Gastrocnemius medialis (tissue), 4 donors: ENCODE measurements at regions not wholly inside any gene's neighbourhood (a gene's known extent, or its start where the extent isn't known, plus 50 kb on each side); places are given as distances from the start of the nearest gene placed in this dataset.
A peak's percentile ranks its signal among the peaks of the same experiment; 100 is the strongest.

Experiments
- ATAC-seq, 2 donors: fragments of 150-250 bp; one replicate each; pipeline ENCODE4 v1.9.1; 2016
- DNase-seq, 2 donors: peaks; one replicate each; pipeline ENCODE4 v3.0.0-alpha.2; 2019
- H3K27ac ChIP-seq, 4 donors: fragments of 200-600 bp; sonication (generic); 1 replicate in 1 of 4; 2 replicates in 3 of 4; pipeline ENCODE4 v1.5.1; 2016 to 2018; ENCODE audit warnings: mild to moderate bottlenecking in 2 of 4, moderate library complexity in 1 of 4
- H3K27me3 ChIP-seq, 3 donors: fragments of 200-600 bp; sonication (generic) in 2 of 3; 1 replicate in 1 of 3; 2 replicates in 2 of 3; pipeline versions ENCODE4 v1.5.1 to v1.6.0; 2016 to 2019; ENCODE audit warnings: mild to moderate bottlenecking in 1 of 3, moderate library complexity in 1 of 3
- H3K36me3 ChIP-seq, 2 donors: fragments of 200-600 bp; sonication (generic) in 1 of 2; one replicate each; pipeline ENCODE4 v1.5.1; 2017 to 2018
- H3K4me1 ChIP-seq, 2 donors: fragments of 200-600 bp; sonication (generic) in 1 of 2; one replicate each; pipeline ENCODE4 v1.5.1; 2016 to 2017; ENCODE audit warnings: mild to moderate bottlenecking in 2 of 2
- H3K4me3 ChIP-seq, 4 donors: fragments of 200-600 bp; sonication (generic) in 3 of 4; 1 replicate in 1 of 4; 2 replicates in 3 of 4; pipeline ENCODE4 v1.5.1; 2016 to 2019; ENCODE audit warnings: mild to moderate bottlenecking in 2 of 4
- H3K9me3 ChIP-seq, 3 donors: fragments of 200-600 bp; sonication (generic) in 2 of 3; 1 replicate in 1 of 3; 2 replicates in 2 of 3; pipeline ENCODE4 v1.5.1; 2016 to 2019
- CTCF ChIP-seq, 5 experiments: fragments of 450-650 bp in 3 of 5; fragments of 200-600 bp in 2 of 5; sonication (generic) in 2 of 5; IDR thresholded peaks in 4 of 5; conservative IDR thresholded peaks in 1 of 5; 1 replicate in 4 of 5; 2 replicates in 1 of 5; pipeline ENCODE4 v1.5.1; 2016 to 2019; ENCODE audit warnings: antibody characterized with exemption in 5 of 5, mild to moderate bottlenecking in 3 of 5, moderate library complexity in 3 of 5
- POLR2A ChIP-seq, 2 donors: fragments of 450-650 bp; IDR thresholded peaks; one replicate each; pipeline ENCODE4 v1.6.1; 2017; ENCODE audit warnings: antibody characterized with exemption in 2 of 2, mild to moderate bottlenecking in 2 of 2, moderate library complexity in 2 of 2
- in situ Hi-C, 4 donors: fragments of 200-750 bp; cut with MboI; loops; one replicate each; pipeline versions ENCODE4 v1.15.0 to v1.8.0; 2017; ENCODE audit warnings: low sequenced_read_pairs in 4 of 4
- intact Hi-C: fragments of 100-400 bp; cut with DNase I; formaldehyde crosslinking; loops from one replicate; pipeline ENCODE4 v1.15.1; 2023; ENCODE audit warnings: low total_unique reads

- Histone ChIP-seq H3K36me3 (no peaks in the 10 kb centered on the region), H3K27ac (no peak overlapping the region), H3K9me3 (no peaks in the 10 kb centered on the region), H3K4me3 (no peak overlapping the region), H3K4me1 (no peaks in the 10 kb centered on the region), H3K27me3 (no peaks in the 10 kb centered on the region)
- intact Hi-C loops (no loop called here), in situ Hi-C loops (no loop called here)
- ATAC-seq (no peak), DNase-seq (no peak)
- TF ChIP-seq POLR2A (IDR thresholded peaks at IDR 0.05): no peak
- TF ChIP-seq CTCF (IDR thresholded peaks at IDR 0.05 in 4 of 5, conservative IDR thresholded peaks at IDR 0.05 in 1 of 5): no peak
These were observed 320.0 kb downstream of the ENC1 start for GRCh38 chr5:74320526-74320925.

GRCh38 chr5:74319076-74319475 lies 321.5 kb downstream of the ENC1 start:
- DNase-seq (no peak), ATAC-seq (no peak)
- Histone ChIP-seq H3K9me3 (no peaks in the 10 kb centered on the region), H3K36me3 (no peaks in the 10 kb centered on the region), H3K27ac (no peak overlapping the region), H3K27me3 (no peaks in the 10 kb centered on the region), H3K4me1 (no peaks in the 10 kb centered on the region), H3K4me3 (no peak overlapping the region)
- intact Hi-C loops (no loop called here), in situ Hi-C loops (no loop called here)
- TF ChIP-seq POLR2A (IDR thresholded peaks at IDR 0.05) (no peak), CTCF (IDR thresholded peaks at IDR 0.05 in 4 of 5, conservative IDR thresholded peaks at IDR 0.05 in 1 of 5) (no peak)

- Histone ChIP-seq H3K4me1 (no peaks in the 10 kb centered on the region), H3K27me3 (no peaks in the 10 kb centered on the region), H3K36me3 (no peaks in the 10 kb centered on the region), H3K4me3 (no peak overlapping the region), H3K9me3 (no peaks in the 10 kb centered on the region), H3K27ac (peak overlapping the region in 2 of 4 donors; percentile 31 to 61)
- ATAC-seq (peak; percentile 28 to 54), DNase-seq (no peak)
- in situ Hi-C loops: no loop called here
- no peak for TF ChIP-seq CTCF (IDR thresholded peaks at IDR 0.05 in 4 of 5, conservative IDR thresholded peaks at IDR 0.05 in 1 of 5)
- TF ChIP-seq POLR2A (IDR thresholded peaks at IDR 0.05): no peak
- intact Hi-C loops: no loop called here
These were observed 324.4 kb downstream of the ENC1 start for GRCh38 chr5:74316064-74316603.

GRCh38 chr5:74314906-74315305 lies 325.6 kb downstream of the ENC1 start:
- Histone ChIP-seq H3K36me3 (no peaks in the 10 kb centered on the region), H3K27ac (no peak overlapping the region), H3K9me3 (no peaks in the 10 kb centered on the region), H3K4me3 (no peak overlapping the region), H3K4me1 (no peaks in the 10 kb centered on the region), H3K27me3 (no peaks in the 10 kb centered on the region)
- no peak for ATAC-seq
- intact Hi-C loops (no loop called here), in situ Hi-C loops (no loop called here)
- no peak for DNase-seq
- no peak for TF ChIP-seq CTCF (IDR thresholded peaks at IDR 0.05 in 4 of 5, conservative IDR thresholded peaks at IDR 0.05 in 1 of 5)
- TF ChIP-seq POLR2A (IDR thresholded peaks at IDR 0.05): no peak

- H3K36me3 ChIP-seq: no peaks in the 10 kb centered on the region
- H3K27me3 ChIP-seq: no peaks in the 10 kb centered on the region
- H3K27ac ChIP-seq: no peak overlapping the region
- intact Hi-C loops: no loop called here
- H3K4me1 ChIP-seq: no peaks in the 10 kb centered on the region
- DNase-seq (no peak), ATAC-seq (no peak)
- no peak overlapping the region for H3K4me3 ChIP-seq
- TF ChIP-seq POLR2A (IDR thresholded peaks at IDR 0.05) (no peak), CTCF (IDR thresholded peaks at IDR 0.05 in 4 of 5, conservative IDR thresholded peaks at IDR 0.05 in 1 of 5) (no peak)
- in situ Hi-C loops: no loop called here
- H3K9me3 ChIP-seq: no peaks in the 10 kb centered on the region
These were observed 326.6 kb downstream of the ENC1 start for GRCh38 chr5:74313896-74314295.
